ENCODE measurements at regions not wholly inside any gene's neighbourhood (a gene's known extent, or its start where the extent isn't known, plus 50 kb on each side); places are given as distances from the start of the nearest gene placed in this dataset.

DNA sequence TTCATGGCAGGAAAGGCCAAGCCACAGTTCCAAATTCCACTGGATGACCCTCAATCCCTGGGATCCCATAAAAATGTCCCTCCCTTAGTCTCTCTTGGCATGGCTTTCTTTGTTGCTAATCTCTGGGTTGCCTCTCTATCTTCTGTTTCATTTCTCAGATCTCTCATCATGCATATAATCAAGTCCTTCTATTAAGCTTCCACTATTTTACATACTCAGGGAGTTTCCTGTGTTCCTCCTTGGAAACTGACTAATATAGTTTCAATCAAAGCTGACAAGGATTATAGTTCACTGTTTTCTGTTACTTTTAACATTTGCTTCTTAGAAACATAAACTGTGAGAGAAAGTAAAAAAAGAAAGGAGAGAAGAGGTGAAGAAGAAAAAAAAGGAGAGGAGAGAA, 113.8 kb upstream of the COL8A1 start:
- TF ChIP-seq, protein P1, sequence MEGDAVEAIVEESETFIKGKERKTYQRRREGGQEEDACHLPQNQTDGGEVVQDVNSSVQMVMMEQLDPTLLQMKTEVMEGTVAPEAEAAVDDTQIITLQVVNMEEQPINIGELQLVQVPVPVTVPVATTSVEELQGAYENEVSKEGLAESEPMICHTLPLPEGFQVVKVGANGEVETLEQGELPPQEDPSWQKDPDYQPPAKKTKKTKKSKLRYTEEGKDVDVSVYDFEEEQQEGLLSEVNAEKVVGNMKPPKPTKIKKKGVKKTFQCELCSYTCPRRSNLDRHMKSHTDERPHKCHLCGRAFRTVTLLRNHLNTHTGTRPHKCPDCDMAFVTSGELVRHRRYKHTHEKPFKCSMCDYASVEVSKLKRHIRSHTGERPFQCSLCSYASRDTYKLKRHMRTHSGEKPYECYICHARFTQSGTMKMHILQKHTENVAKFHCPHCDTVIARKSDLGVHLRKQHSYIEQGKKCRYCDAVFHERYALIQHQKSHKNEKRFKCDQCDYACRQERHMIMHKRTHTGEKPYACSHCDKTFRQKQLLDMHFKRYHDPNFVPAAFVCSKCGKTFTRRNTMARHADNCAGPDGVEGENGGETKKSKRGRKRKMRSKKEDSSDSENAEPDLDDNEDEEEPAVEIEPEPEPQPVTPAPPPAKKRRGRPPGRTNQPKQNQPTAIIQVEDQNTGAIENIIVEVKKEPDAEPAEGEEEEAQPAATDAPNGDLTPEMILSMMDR (IDR thresholded peaks at IDR 0.05) = no peak
- no peak for TF ChIP-seq POLR2A (IDR thresholded peaks at IDR 0.05)
- TF ChIP-seq POLR2AphosphoS5 (IDR thresholded peaks at IDR 0.05) = no peak
- TF ChIP-seq EP300 (IDR thresholded peaks at IDR 0.05) = no peak

Data from upper lobe of left lung (tissue), 4 donors.